GM18870 (cell line): ENCODE measurements at regions not wholly inside any gene's neighbourhood (a gene's known extent, or its start where the extent isn't known, plus 50 kb on each side); places are given as distances from the start of the nearest gene placed in this dataset.
"Not testable (repeated sequence)": the region's sequence is repeated elsewhere in the genome, so short reads cannot be mapped to it uniquely, and the experiment has no call there.

ENCODE experiments used
- ATAC-seq: cut with Tn5 transposase; IDR thresholded peaks from one replicate; pipeline ENCODE4 v1.9.1; 2021; ENCODE audit warnings: moderate library complexity; ENCODE audit not compliant: unreplicated experiment

GRCh38 chrX:45842926-45843315 is 642.2 kb upstream of the DIPK2B start:
- no peak for ATAC-seq

DNA sequence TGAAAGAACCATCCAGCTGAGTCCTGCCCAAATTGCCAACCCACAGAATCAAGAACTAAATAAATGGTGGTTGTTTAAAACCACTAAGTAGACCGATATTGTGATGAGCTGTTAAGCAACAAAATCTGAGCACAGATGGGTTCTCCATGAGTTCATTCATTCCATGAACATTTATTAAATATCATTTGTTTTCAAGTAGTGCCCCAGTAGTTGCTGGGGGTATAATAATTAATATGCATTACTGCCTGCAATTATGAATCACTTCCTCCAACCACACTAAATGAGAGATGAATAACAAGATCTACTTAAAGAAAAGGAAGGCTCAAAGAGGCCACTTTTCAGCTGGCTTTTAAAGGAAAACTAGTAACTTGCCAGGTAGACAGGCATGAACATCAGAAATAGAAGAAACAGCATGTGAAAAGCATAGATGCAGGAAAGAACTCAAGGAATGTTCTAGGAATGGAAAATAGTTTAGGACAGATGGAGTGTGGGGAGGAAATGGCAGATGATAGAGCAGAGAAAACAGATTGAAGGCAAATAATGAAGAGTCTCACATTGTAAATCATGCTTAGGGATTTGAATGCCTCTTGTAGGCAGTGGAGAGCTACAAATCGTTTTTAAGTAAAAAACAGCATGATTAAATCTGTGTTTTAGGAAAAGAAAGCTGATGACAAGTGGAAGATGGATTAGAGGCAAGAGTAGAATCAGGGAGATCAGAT is 641.7 kb upstream of the DIPK2B start:
- ATAC-seq: no peak

DNA sequence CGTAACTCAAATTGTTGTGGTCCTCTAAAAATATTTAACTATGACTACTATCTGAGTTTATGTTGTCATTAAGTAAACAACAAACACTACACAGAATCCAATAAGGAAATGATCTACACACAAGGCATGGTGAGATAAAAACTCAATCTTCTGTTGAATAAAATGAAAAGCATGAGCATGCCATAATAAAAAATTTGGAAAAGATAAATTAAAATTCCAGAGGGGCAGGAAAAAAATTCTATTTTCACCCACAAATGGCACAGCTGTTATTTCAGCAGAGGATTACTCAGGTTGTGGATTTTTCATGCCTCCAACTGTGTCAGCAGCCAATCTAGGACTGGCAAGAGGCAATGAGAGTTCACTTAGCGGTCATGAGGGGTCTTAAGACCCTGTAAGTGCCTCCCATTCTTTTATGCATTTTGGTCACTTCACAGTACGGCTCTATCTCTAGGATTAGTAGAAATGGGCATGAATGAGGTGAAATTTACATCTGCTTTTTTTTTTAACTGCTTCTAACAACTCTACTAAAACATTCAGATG is 639.8 kb upstream of the DIPK2B start:
- no peak for ATAC-seq

DNA sequence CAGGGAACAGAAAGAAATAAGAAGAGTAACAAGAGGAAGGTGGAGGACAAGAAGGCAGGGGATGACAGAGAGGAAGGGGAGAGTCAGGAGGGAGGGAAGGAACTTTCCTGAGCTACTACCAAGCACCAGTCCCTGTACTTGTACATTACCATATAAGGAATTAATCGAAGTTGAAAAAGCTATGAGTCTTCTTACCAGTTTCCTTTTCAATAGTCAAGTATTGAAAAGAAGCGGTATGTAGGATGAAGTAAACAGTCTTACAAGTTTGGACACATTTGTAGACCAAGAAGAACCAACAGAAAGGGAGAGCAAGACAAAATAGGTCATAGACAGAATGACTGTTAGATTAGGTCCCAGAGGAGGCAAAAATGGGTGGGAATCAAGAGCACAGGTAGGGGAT is 629.7 kb upstream of the DIPK2B start:
- ATAC-seq: no peak

DNA sequence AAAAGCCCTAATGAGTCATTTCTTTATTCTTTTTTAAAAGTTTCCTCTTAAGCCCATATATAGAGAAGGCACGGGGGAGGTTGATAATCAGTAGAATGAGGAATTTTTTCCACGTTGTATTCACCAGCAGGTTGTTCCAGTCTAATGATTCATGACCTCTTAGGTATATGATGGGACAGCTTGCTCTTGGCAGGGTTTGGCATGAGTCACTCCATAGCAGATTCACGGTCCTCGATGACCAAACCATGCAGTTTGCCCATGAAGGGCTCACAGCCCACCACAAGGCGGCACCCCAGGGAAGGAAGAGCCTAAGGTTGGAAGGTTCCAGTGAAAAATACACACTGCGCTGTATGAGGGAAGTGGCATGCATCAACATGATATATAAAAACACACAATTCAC is 623.8 kb upstream of the DIPK2B start:
- ATAC-seq: no peak

DNA sequence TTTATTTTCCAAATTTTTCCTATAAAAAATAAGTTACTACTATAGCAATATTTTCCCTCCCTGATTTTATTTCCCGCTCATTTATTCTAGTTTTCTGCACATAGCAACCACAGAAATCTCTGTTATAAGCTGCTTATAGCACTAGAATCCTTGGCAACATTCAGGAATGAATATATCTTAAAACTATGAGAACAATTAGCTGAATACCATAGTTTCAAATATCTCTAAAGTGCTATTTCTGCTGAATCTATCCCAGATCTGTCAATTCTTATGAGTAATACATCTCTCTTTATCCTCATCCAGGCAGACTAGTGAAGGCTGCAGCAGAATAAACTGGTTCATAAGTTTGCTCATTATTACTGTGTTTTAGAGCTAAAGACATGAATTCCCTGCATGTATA is 622.9 kb upstream of the DIPK2B start:
- no peak for ATAC-seq

DNA sequence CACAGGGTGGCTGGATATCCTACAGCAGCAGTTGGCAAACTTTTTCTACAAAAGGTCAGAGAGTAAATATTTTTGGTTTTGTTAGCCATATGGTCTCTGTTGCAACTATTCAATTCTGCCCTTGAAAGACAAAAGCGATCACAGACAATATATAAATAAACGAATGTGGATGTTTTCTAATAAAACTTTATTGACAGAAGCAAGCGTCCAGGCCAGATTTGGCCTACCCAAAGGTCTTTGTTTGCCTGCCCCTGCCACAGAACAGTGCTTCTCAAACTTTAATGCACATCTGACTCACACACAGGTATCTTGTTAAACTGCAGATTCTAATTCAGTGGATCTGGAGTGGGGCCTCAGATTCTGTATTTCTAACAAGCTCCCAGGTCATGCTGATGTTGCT is 621.4 kb upstream of the DIPK2B start:
- no peak for ATAC-seq

DNA sequence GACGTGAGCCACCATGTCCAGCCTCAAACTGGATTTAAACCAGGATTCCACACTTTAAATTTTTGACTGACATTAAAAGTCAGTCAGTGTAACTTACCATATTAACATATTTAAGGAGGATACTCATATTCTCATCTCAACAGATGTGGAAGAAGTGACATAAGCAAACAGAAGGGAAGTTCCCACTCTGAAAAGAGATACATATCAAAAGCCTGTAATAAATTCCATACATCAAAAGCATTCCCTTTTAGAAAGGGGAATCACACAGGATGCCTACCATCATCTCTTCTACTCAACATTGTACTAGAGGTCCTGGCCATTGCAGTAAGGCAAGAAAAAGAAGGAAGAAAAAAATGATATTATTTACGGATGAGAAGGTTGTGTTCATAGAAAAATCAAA is 618.2 kb upstream of the DIPK2B start:
- no peak for ATAC-seq

DNA sequence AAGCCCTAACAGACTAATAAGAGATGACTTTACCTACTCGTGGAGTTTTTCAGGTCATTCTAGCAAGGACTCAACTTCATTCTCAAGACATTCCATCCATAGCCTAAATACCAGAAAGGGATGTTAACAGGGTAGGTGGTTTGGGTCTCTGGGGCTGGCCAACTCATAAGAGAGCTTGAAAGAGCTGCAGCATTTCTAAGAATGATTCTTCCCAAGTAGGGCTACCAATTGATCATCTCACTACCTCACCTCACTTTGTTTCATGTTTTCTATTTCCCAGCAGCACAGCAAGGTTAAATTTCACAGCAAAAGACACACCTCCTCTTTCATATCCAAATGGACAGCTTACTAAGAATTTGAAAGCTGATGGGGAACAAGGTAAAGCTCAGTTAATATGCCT is 614.8 kb upstream of the DIPK2B start:
- ATAC-seq: no peak

- ATAC-seq: no peak
Measured at GRCh38 chrX:45811326-45811725, 610.6 kb upstream of the DIPK2B start.

- ATAC-seq: no peak
Measured at GRCh38 chrX:45807572-45808425, 607.1 kb upstream of the DIPK2B start.

DNA sequence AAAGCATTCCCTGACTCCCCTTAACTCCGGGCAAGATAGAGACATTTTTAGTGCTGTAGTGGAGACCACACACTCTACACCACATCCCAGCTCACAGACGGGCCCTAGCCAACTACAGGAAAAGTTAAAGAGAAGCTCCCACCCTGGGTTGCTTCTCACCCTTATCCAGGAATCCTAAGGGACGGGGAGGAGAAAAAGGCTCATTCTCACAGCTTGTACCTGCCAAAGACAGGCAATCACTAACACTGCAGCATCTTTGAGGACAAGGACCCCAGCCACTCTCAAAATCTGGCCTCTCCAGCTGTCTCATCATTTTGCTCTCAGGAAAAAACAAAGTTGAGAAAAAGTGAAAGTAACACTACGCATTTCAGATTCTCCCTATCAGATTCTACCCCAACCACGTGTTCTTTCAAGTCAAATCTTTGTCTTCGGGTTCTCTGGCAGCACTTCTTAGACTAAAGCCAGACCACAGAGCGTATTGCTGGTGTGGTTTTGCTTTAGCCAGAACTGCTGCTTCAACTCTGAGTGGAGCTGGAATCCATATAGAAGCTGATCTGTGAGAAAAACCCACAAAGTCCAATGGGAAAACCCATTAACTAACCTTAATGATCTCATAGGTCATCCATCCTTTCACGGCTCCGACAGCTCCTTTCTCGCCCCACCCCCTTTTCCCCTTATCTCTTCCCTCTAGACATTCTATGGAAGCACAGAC is 605.9 kb upstream of the DIPK2B start:
- peak; percentile 58 for ATAC-seq

- ATAC-seq: no peak
Measured at GRCh38 chrX:45804276-45804675, 603.6 kb upstream of the DIPK2B start.

DNA sequence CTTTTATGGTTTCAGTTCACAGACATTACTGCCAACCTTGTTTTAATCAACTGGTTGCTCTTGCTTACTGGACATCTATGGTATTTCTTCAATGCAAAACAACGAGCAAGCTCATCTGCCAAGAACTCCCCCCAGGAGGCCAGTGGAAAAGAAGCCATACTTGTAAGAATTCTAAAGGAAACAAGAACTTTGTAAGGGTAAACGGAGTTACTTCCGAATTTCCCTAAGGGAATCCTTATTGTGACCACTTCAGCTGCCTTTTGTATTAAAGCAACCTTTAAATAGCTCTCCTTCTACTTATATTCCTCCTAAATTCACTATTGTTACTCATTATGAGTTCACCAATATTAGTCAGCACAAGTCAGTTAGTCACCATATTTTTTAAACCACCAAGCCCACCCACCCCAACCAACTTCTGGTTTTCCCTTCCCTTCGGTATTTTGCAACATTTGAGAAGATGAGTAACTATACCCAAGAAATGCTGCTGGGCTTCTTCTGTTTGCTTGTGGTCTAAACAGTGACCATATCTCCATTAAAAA is 602.8 kb upstream of the DIPK2B start:
- ATAC-seq: no peak

- no peak for ATAC-seq
Measured at GRCh38 chrX:45801554-45801953, 600.9 kb upstream of the DIPK2B start.

DNA sequence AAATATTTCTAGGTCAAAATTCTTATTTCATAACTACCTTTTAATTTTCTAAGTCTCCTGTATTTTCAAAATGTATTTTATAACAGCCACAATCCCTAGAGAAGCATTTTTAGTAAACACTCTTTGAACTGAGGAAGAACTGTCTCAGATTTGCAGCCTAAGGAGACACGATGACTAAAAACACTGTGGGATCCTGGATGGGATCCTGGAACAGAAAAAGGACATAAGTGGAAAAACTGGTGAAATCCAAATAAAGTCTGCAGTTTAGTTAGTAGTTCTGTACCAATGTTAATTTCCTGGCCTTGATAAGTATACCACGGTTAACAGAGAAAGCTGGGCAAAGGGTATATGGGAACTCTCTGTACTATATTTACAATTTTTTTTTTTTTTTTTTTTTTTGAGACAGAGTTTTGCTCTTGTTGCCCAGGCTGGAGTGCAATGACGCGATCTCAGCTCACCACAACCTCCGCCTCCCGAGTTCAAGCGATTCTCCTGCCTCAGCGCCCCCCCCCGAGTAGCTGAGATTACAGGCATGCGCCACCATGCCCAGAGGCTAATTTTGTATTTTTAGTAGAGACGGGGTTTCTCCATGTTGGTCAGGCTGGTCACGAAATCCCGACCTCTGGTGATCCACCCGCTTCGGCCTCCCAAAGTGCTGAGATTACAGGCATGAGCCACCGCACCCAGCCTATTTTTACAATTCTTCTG is 600.2 kb upstream of the DIPK2B start:
- ATAC-seq: not testable (repeated sequence)

GRCh38 chrX:45799576-45799975 is 598.9 kb upstream of the DIPK2B start:
- ATAC-seq: no peak

DNA sequence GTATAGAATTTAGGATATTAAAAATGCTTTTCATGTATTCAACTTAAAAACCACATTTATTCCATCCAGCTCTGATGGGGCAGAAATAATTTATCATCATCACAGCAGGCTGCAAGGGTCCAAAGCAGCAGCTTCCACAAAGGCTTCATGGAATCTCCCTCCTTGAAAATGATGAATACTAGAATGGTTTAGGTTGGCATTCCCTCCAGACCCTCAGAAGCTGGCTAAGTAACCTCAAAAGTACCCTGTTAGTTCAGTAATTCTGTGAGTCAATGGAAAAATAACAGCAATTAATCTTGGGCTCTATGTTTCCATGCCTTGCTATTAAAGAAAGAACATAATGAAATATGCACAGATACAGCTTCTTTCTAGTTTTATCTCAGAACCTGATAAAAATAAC is 594.9 kb upstream of the DIPK2B start:
- no peak for ATAC-seq

- ATAC-seq: no peak
Measured at GRCh38 chrX:45794995-45795337, 594.3 kb upstream of the DIPK2B start.

DNA sequence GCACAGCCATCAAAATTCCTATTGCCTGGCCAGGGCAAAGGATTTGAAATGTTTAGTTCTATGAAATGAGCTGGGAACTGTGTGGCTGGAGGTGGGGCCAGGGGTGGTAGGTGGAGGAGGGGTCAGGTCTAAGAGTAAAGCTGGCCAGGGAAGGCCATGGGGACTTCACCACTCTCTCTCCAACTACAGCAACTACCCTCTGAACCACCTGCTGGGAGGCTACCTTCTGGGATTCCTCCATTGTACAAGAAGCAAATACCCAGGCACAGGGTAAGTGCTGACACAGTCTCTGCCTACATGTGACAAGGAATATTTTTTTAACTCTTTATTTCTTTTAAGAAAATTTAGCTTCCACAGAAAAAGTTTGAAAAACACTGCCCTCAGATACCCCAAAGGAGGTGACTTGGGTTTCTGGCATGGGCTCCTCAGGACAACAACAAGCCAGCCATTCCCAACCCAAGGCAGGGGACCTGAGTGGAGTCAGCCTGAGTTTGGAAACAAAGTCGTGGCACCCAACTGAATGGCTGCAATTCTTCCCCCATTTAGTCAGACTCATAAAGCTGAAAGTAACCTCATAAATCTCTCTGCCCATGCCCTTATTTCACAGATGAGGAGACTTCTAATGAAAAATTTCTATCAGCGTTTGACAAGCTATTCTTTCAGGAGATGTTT is 593.8 kb upstream of the DIPK2B start:
- no peak for ATAC-seq
